HG02870 (cell line): ENCODE measurements at regions not wholly inside any gene's neighbourhood (a gene's known extent, or its start where the extent isn't known, plus 50 kb on each side); places are given as distances from the start of the nearest gene placed in this dataset.
"Not testable (repeated sequence)": the region's sequence is repeated elsewhere in the genome, so short reads cannot be mapped to it uniquely, and the experiment has no call there.

Experiments used
- ATAC-seq: cut with Tn5 transposase; IDR thresholded peaks from one replicate; pipeline ENCODE4 v1.9.1; 2021; ENCODE audit warnings: mild to moderate bottlenecking, moderate library complexity; ENCODE audit not compliant: unreplicated experiment

GRCh38 chr13:58472483-58472882, 840.9 kb downstream of the PCDH17 start:
- no peak for ATAC-seq

GRCh38 chr13:58474581-58474980, 843.0 kb downstream of the PCDH17 start:
- ATAC-seq: no peak

GRCh38 chr13:58476206-58476918, 844.8 kb downstream of the PCDH17 start:
- no peak for ATAC-seq

DNA sequence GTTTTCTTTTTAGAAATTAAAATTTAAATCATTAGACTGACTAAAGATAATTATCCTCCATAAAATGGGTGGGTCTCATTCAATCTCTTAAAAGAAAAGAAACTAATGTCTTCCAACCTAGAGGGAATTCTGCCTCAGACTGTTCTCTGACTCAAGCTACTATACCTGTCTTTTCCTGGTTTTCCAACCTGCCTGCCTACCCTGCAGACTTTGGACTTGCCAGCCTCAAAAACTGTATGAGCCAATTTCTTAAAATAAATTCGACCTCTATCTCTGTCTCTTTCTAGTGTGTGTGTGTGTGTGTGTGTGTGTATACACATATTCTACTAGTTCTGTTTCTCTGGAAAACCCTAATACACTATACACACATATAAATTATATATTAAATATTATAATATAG, 847.3 kb downstream of the PCDH17 start:
- no peak for ATAC-seq

GRCh38 chr13:58480061-58480460, 848.5 kb downstream of the PCDH17 start:
- no peak for ATAC-seq

DNA sequence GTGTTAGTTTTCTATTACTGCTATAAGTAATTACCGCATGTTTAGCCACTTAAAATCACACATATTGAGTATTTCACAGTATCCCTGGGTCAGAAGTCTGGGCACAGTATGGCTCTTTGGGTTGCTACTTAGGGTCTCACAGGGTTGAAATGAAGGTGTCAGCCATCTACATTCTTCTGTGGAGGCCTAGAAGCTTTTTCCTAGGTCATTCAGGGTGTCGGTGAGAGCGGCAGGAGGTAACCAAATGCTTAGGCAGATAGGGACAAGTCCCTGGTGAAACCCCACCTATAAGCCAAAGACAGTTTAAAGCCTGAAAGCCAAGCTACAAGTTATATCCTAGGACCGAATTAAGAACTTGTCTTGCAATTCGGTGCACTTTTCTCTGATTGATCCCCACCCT, 856.7 kb downstream of the PCDH17 start:
- no peak for ATAC-seq

DNA sequence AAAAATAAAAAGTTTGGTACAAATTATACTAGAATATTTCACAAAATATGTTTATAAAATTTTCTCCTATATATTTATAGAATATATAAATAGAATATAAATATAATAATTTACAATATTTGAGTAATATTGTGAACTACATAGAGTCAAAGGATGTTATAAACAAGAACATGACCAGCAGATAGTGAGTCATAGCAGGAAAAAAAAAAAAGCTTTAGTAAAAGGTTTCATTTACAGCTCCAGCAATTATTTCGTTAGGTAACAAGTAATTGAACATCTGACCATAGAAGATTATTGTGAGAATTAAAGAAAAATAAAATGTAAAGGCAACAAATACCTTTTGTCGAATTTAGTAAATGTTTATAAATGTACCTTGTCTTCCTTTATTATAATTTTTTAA, 864.1 kb downstream of the PCDH17 start:
- no peak for ATAC-seq

GRCh38 chr13:58500938-58501337, 869.4 kb downstream of the PCDH17 start:
- ATAC-seq: no peak

GRCh38 chr13:58504202-58504700, 872.7 kb downstream of the PCDH17 start:
- ATAC-seq: not testable (repeated sequence)

DNA sequence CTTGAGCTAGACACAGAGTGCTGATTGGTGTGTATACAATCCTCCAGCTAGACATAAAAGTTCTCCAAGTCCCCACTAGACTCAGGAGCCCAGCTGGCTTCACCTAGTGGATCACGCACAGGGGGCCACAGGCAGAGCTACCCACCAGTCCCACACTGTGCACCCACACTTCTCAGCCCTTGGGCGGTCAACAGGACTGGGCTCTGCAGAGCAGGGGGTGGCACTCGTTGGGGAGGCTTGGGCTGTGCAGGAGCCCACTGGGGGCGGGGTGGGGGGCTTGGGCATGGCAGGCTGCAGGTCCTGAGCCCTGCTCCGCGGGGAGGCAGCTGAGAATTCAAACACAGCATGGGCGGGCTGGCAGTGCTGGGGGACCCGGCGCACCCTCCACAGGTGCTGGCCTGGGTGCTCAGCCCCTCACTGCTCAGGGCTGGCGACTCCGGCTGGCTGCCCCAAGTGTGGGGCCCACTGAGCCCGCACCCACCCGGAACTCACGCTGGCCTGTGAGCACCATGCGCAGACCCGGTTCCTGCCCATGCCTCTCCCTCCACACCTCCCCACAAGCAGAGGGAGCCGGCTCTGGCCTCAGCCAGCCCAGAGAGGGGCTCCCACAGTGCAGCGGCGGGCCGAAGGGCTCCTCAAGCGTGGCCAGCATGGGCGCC, 873.8 kb downstream of the PCDH17 start:
- ATAC-seq: not testable (repeated sequence)

- no peak for ATAC-seq
Measured at GRCh38 chr13:58528351-58528750, 896.8 kb downstream of the PCDH17 start.

DNA sequence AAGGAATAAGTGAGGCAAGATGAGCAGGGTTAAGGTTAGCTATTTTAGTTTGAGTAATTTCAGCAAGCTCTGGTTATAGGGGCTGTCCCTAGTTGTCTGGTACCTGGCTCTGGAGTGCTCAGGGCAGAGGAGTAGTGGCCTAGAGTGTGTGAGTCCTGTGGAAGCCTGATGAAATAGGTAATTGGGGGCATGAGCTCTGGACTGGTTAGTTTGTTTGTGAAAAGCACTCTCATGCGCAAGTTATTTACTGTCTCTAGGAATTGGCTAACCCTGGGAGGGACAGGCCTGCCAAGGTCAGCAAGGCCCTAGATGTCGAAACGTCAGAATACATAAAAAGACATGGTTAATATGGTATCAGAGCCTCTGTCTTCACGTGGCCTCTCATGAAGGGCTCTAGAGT, 900.1 kb downstream of the PCDH17 start:
- ATAC-seq: no peak

- no peak for ATAC-seq
Measured at GRCh38 chr13:58542530-58542929, 911.0 kb downstream of the PCDH17 start.

DNA sequence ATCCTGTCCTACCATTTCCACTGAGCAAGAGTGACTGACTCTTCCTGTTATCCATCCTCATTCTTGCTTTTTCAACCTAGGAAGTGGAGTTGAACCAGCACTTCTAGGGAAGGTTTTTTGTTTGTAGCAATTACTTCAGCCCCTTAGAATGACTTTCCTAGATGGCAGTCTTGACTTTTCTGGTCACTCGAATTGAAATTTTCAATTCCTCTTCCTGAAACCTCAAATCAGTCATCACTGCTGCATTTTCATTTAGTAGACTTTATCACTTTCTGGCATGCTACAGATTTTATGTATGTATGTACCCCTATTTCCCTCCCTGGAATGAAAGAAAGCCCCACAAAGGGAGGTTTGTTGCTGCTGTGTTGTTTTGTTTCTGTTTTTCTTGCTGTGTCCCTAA, 915.9 kb downstream of the PCDH17 start:
- ATAC-seq: no peak

DNA sequence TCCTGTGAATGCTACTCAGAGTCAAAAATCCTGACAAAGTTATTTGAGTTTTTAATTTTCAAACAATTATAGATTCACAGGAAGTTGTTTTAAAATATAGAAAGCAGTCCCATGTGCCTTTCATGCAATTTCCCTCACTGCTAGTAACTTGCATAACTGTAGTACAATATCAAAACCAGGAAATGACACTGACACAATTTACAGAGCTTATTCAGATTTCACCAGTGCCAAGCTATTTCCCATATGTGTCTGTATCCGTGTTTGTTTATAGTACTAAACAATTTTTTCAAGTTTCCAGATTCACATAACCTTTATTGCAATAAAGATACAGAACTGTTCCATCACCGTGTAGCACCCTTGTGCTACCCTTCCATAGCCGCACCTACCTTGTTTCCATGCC, 934.6 kb downstream of the PCDH17 start:
- no peak for ATAC-seq

- ATAC-seq: no peak
Measured at GRCh38 chr13:58573743-58574142, 942.2 kb downstream of the PCDH17 start.

- no peak for ATAC-seq
Measured at GRCh38 chr13:58574791-58575190, 943.2 kb downstream of the PCDH17 start.

DNA sequence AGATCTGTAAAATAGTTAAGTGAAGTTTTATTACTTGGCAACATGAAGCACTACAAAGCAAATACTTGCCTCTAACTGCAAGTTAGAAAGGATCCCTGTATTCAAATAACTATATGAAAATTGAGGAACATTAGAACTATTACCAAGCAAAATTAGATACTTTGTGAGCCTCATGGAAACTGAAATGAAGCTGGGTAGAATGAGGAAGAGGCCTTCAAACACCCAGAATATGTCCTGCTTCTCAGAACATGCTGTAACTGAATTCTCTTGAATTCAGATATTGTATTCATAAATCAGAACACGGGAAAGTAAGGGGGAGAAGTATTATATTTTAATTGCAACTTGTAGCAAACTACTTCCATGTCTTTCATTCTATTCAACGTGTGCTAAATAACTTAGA, 947.9 kb downstream of the PCDH17 start:
- ATAC-seq: no peak

DNA sequence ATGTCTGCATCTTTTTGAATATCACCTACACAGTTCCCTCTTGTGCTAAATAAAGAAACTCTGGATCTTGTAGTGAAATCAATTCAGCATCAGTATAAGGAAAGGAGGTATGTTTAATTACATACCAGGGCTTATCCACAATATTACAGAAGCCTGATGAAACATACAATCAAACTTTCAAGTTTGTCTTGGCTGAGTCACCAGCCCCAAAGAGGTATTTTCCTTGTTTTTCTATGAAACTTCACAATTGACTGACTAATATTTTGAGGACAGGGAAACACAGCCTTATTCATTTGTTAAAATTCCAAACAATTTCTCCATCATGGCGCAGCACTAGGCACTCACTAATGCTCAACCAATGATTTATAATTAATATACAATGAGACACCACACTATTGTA, 952.4 kb downstream of the PCDH17 start:
- no peak for ATAC-seq

- ATAC-seq: no peak
Measured at GRCh38 chr13:58584610-58585009, 953.1 kb downstream of the PCDH17 start.

DNA sequence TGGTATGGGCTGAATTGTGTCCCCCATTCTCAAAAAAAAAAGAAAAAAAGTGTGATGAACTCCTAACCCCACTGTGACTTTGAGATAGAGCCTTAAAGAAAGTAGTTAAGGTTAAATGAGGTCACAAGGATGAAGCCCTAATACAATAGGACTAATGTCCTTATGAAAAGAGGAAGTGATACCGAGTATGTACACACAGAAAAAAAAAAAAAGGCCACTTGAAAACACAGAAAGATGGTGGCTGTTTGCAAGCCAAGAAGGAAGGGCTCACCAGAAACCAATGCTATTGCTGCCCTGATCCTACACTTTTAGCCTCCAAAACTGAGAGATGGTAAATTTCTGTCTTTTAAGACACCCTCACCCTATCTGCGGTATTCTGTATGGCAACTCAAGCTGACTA, 955.6 kb downstream of the PCDH17 start:
- peak; percentile 95 for ATAC-seq

DNA sequence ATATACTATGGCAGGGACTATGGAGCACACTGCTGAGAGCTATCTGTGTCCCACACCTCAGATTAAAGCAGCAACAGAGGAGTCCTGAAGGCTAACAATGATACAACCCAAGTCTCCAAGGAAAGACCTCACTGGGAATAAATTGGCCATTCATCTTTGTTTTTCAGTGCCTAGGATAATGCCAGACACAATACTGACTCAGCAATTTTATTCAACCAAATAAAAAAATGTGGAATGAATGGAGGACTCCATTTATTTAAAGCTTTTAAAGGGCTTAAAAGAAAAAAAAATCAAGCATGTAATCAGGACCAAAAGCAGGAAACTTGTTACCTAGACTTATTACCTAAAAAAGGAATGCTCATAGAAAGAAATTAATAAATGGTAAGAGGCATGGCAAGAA, 960.5 kb downstream of the PCDH17 start:
- no peak for ATAC-seq

- ATAC-seq: no peak
Measured at GRCh38 chr13:58592786-58593185, 961.2 kb downstream of the PCDH17 start.
